ENCODE measurements at regions not wholly inside any gene's neighbourhood (a gene's known extent, or its start where the extent isn't known, plus 50 kb on each side); places are given as distances from the start of the nearest gene placed in this dataset.

- no peak for TF ChIP-seq TSHZ1 (tag by site-specific recombination; IDR thresholded peaks at IDR 0.05; ENCODE audit: borderline replicate concordance)
- TF ChIP-seq SALL2 (tag by site-specific recombination; IDR thresholded peaks at IDR 0.05; ENCODE audit: borderline replicate concordance), result no peak
- TF ChIP-seq ZSCAN23 (tag by site-specific recombination; IDR thresholded peaks at IDR 0.05), result no peak
- no peak for TF ChIP-seq ZNF449 (tag by site-specific recombination; IDR thresholded peaks at IDR 0.05)
- no peak for TF ChIP-seq ZBTB7A (tag by site-specific recombination; IDR thresholded peaks at IDR 0.05; ENCODE audit: low read depth)
- no peak for TF ChIP-seq ZNF223 (tag by site-specific recombination; IDR thresholded peaks at IDR 0.05)
- no peak for TF ChIP-seq ZBTB10 (tag by site-specific recombination; IDR thresholded peaks at IDR 0.05)
- TF ChIP-seq ZNF132 (tag by site-specific recombination; IDR thresholded peaks at IDR 0.05; ENCODE audit: borderline replicate concordance), result no peak
- TF ChIP-seq ZNF561 (tag by site-specific recombination; IDR thresholded peaks at IDR 0.05; ENCODE audit: borderline replicate concordance), result no peak
- TF ChIP-seq ZNF48 (tag by site-specific recombination; IDR thresholded peaks at IDR 0.05), result no peak
- TF ChIP-seq ZNF704 (tag by site-specific recombination; IDR thresholded peaks at IDR 0.05), result no peak
- no peak for TF ChIP-seq ZNF140 (tag by site-specific recombination; IDR thresholded peaks at IDR 0.05)
Observed at GRCh38 chr13:90300015-90300414, 1047.5 kb upstream of the MIR17HG start (continued).

- H3K4me1 ChIP-seq (ENCODE audit: control insufficient read depth, insufficient read depth, low read length), result no peaks in the 10 kb centered on the region
- H3K36me3 ChIP-seq (ENCODE audit: control insufficient read depth in 2 of 2, insufficient read depth in 1 of 2, low read length in 2 of 2), result no peaks in the 10 kb centered on the region
- H3K27ac ChIP-seq (ENCODE audit: extremely low read depth, low read depth, low read length), result no peak overlapping the region
- no peaks in the 10 kb centered on the region for H3K9me3 ChIP-seq (ENCODE audit: control insufficient read depth, insufficient read depth, low read depth, low read length)
- ChIA-PET CTCF (no interaction called here), POLR2A (no interaction called here)
- H3K4me3 ChIP-seq (ENCODE audit: low read depth, low read length), result no peak overlapping the region
- TF ChIP-seq ZNF19 (tag by site-specific recombination; IDR thresholded peaks at IDR 0.05; ENCODE audit: low read depth), result no peak
- TF ChIP-seq ZNF140 (tag by site-specific recombination; IDR thresholded peaks at IDR 0.05), result no peak
- TF ChIP-seq ZNF548 (tag by site-specific recombination; IDR thresholded peaks at IDR 0.05), result no peak
- TF ChIP-seq GLI2 (tag by site-specific recombination; IDR thresholded peaks at IDR 0.05; ENCODE audit: borderline replicate concordance, low read depth), result no peak
- TF ChIP-seq ZNF302 (tag by site-specific recombination; IDR thresholded peaks at IDR 0.05; ENCODE audit: low read depth), result no peak
- no peak for TF ChIP-seq GLIS2 (tag by site-specific recombination; IDR thresholded peaks at IDR 0.05)
- TF ChIP-seq MYNN (tag by site-specific recombination; IDR thresholded peaks at IDR 0.05; ENCODE audit: borderline replicate concordance), result no peak
- TF ChIP-seq ZNF513 (tag by site-specific recombination; IDR thresholded peaks at IDR 0.05), result no peak
- no peak for TF ChIP-seq ZNF449 (tag by site-specific recombination; IDR thresholded peaks at IDR 0.05)
- TF ChIP-seq ZNF239 (tag by site-specific recombination; IDR thresholded peaks at IDR 0.05), result no peak
- no peak for TF ChIP-seq ZNF677 (tag by site-specific recombination; IDR thresholded peaks at IDR 0.05)
- TF ChIP-seq ZNF426 (tag by site-specific recombination; IDR thresholded peaks at IDR 0.05), result no peak
- TF ChIP-seq ZNF768 (tag by site-specific recombination; IDR thresholded peaks at IDR 0.05), result no peak
- TF ChIP-seq ATF2 (tag by site-specific recombination; IDR thresholded peaks at IDR 0.05; ENCODE audit: low read depth), result no peak
Observed at GRCh38 chr13:90302107-90302506, 1045.4 kb upstream of the MIR17HG start.

Data from HEK293 (cell line).